Cardiac muscle cell (in vitro differentiated cells and primary cell): ENCODE measurements at regions not wholly inside any gene's neighbourhood (a gene's known extent, or its start where the extent isn't known, plus 50 kb on each side); places are given as distances from the start of the nearest gene placed in this dataset.

Experiments used
- DNase-seq, 2 donors: peaks; one replicate each; pipeline versions ENCODE4 v3.0.0 to v3.0.0-alpha.2; 2010 to 2017; ENCODE audit warnings: low read depth in 1 of 2, low spot score in 1 of 2
- H3K27ac ChIP-seq: fragments of 200-600 bp; sonication (generic); 2 replicates; pipeline ENCODE4 v1.5.1; 2016
- H3K27me3 ChIP-seq: fragments of 200-600 bp; sonication (generic); 2 replicates; pipeline ENCODE4 v1.6.0; 2016; ENCODE audit warnings: control low read depth
- H3K36me3 ChIP-seq: fragments of 200-600 bp; sonication (generic); 2 replicates; pipeline ENCODE4 v1.5.1; 2016; ENCODE audit warnings: control low read depth
- H3K4me1 ChIP-seq: fragments of 200-600 bp; sonication (generic); 2 replicates; pipeline ENCODE4 v1.8.1; 2017; ENCODE audit warnings: low read depth, mild to moderate bottlenecking, mixed run types
- H3K4me3 ChIP-seq: fragments of 200-600 bp; sonication (generic); 2 replicates; pipeline ENCODE4 v1.5.1; 2016; ENCODE audit warnings: mild to moderate bottlenecking
- H3K9me3 ChIP-seq: fragments of 200-600 bp; sonication (generic); 2 replicates; pipeline ENCODE4 v1.5.1; 2017; ENCODE audit warnings: low read depth, mild to moderate bottlenecking, control low read depth
- CTCF ChIP-seq: IDR thresholded peaks from 2 replicates; pipeline ENCODE4 v1.5.1; 2012; ENCODE audit warnings: low read depth, mild to moderate bottlenecking, low read length

GRCh38 chr5:42880496-42881150 lies 68.9 kb upstream of the SELENOP start:
- TF ChIP-seq CTCF: no peak
- no peak for DNase-seq
- peaks cover 4% of the 10 kb centered on the region for H3K4me1 ChIP-seq
- no peak overlapping the region for H3K4me3 ChIP-seq
- no peak overlapping the region for H3K27ac ChIP-seq
- H3K36me3 ChIP-seq: no peaks in the 10 kb centered on the region
- H3K9me3 ChIP-seq: no peaks in the 10 kb centered on the region
- H3K27me3 ChIP-seq: no peaks in the 10 kb centered on the region

- Histone ChIP-seq H3K9me3 (no peaks in the 10 kb centered on the region), H3K36me3 (no peaks in the 10 kb centered on the region), H3K4me1 (peaks cover 4% of the 10 kb centered on the region), H3K27ac (no peak overlapping the region), H3K27me3 (no peaks in the 10 kb centered on the region), H3K4me3 (no peak overlapping the region)
- no peak for DNase-seq
- TF ChIP-seq CTCF: no peak
Observed at GRCh38 chr5:42879291-42879690, 67.6 kb upstream of the SELENOP start.

GRCh38 chr5:42878550-42878949 lies 66.9 kb upstream of the SELENOP start:
- no peak for TF ChIP-seq CTCF
- peaks cover 4% of the 10 kb centered on the region for H3K4me1 ChIP-seq
- H3K27ac ChIP-seq: no peak overlapping the region
- H3K36me3 ChIP-seq: no peaks in the 10 kb centered on the region
- no peak overlapping the region for H3K4me3 ChIP-seq
- no peak for DNase-seq
- no peaks in the 10 kb centered on the region for H3K27me3 ChIP-seq
- H3K9me3 ChIP-seq: no peaks in the 10 kb centered on the region

GRCh38 chr5:42878041-42878440 lies 66.3 kb upstream of the SELENOP start:
- Histone ChIP-seq H3K9me3 (no peaks in the 10 kb centered on the region), H3K4me3 (no peak overlapping the region), H3K36me3 (no peaks in the 10 kb centered on the region), H3K27me3 (no peaks in the 10 kb centered on the region), H3K4me1 (peaks cover 4% of the 10 kb centered on the region), H3K27ac (no peak overlapping the region)
- DNase-seq: no peak
- no peak for TF ChIP-seq CTCF

GRCh38 chr5:42877431-42877830 lies 65.7 kb upstream of the SELENOP start:
- no peak for TF ChIP-seq CTCF
- no peak for DNase-seq
- Histone ChIP-seq H3K36me3 (no peaks in the 10 kb centered on the region), H3K27ac (no peak overlapping the region), H3K4me1 (peaks cover 4% of the 10 kb centered on the region), H3K9me3 (no peaks in the 10 kb centered on the region), H3K27me3 (no peaks in the 10 kb centered on the region), H3K4me3 (no peak overlapping the region)
